Panc1 (cell line): ENCODE measurements at regions not wholly inside any gene's neighbourhood (a gene's known extent, or its start where the extent isn't known, plus 50 kb on each side); places are given as distances from the start of the nearest gene placed in this dataset.
"Not testable (repeated sequence)": the region's sequence is repeated elsewhere in the genome, so short reads cannot be mapped to it uniquely, and the experiment has no call there.

Experiments used
- TCF7L2 ChIP-seq: IDR thresholded peaks from 2 replicates; pipeline ENCODE4 v1.6.1; 2011; ENCODE audit warnings: mild to moderate bottlenecking, low read depth, low read length, inconsistent platforms
- TF ChIP-seq, protein P1 (sequence below): fragments of 450-650 bp; IDR thresholded peaks from 2 replicates; pipeline ENCODE4 v1.5.1; 2017; ENCODE audit warnings: mild to moderate bottlenecking

DNA sequence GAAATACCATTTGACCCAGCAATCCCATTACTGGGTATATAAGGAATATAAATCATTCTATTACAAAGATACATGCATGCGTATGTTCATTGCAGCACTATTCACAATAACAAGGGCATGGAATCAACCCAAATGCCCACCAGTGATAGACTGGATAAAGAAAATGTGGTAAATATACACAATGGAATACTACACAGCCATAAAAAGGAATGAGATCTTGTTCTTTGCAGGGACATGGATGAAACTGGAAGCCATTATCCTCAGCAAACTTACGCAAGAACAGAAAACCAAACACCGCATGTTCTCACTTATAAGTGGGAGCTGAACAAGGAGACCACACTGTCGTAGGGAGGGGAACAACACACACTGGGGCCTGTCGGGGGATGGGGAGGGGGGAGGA lies 57.3 kb upstream of the PIP4K2A start:
- TF ChIP-seq TCF7L2, result not testable (repeated sequence)
- TF ChIP-seq, protein P1, sequence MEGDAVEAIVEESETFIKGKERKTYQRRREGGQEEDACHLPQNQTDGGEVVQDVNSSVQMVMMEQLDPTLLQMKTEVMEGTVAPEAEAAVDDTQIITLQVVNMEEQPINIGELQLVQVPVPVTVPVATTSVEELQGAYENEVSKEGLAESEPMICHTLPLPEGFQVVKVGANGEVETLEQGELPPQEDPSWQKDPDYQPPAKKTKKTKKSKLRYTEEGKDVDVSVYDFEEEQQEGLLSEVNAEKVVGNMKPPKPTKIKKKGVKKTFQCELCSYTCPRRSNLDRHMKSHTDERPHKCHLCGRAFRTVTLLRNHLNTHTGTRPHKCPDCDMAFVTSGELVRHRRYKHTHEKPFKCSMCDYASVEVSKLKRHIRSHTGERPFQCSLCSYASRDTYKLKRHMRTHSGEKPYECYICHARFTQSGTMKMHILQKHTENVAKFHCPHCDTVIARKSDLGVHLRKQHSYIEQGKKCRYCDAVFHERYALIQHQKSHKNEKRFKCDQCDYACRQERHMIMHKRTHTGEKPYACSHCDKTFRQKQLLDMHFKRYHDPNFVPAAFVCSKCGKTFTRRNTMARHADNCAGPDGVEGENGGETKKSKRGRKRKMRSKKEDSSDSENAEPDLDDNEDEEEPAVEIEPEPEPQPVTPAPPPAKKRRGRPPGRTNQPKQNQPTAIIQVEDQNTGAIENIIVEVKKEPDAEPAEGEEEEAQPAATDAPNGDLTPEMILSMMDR, result not testable (repeated sequence)
